ENCODE measurements at regions not wholly inside any gene's neighbourhood (a gene's known extent, or its start where the extent isn't known, plus 50 kb on each side); places are given as distances from the start of the nearest gene placed in this dataset.
"Not testable (repeated sequence)": the region's sequence is repeated elsewhere in the genome, so short reads cannot be mapped to it uniquely, and the experiment has no call there.

- DNase-seq (ENCODE audit: low spot score), result no peak
These were observed 1293.7 kb upstream of the SLC39A10 start for GRCh38 chr2:194363295-194363694.

- DNase-seq (ENCODE audit: low spot score), result no peak
These were observed 1304.5 kb upstream of the SLC39A10 start for GRCh38 chr2:194352505-194352904.

- DNase-seq (ENCODE audit: low spot score), result no peak
These were observed 1310.8 kb upstream of the SLC39A10 start for GRCh38 chr2:194346193-194346592.

GRCh38 chr2:194345347-194345746, 1311.7 kb upstream of the SLC39A10 start:
- DNase-seq (ENCODE audit: low spot score), result no peak

GRCh38 chr2:194343167-194343566, 1313.9 kb upstream of the SLC39A10 start:
- no peak for DNase-seq (ENCODE audit: low spot score)

GRCh38 chr2:194332799-194333490, 1324.1 kb upstream of the SLC39A10 start:
- DNase-seq (ENCODE audit: low spot score), result no peak

- DNase-seq (ENCODE audit: low spot score), result no peak
These were observed 1328.6 kb upstream of the SLC39A10 start for GRCh38 chr2:194328456-194328855.

- DNase-seq (ENCODE audit: low spot score), result no peak
These were observed 1329.7 kb upstream of the SLC39A10 start for GRCh38 chr2:194327196-194327888.

- DNase-seq (ENCODE audit: low spot score), result no peak
These were observed 1333.3 kb upstream of the SLC39A10 start for GRCh38 chr2:194323740-194324139.

- DNase-seq (ENCODE audit: low spot score), result no peak
These were observed 1336.5 kb upstream of the SLC39A10 start for GRCh38 chr2:194320520-194320919.

GRCh38 chr2:194319222-194319992, 1337.6 kb upstream of the SLC39A10 start:
- no peak for DNase-seq (ENCODE audit: low spot score)

- DNase-seq (ENCODE audit: low spot score), result no peak
These were observed 1343.0 kb upstream of the SLC39A10 start for GRCh38 chr2:194314042-194314441.

GRCh38 chr2:194304191-194304590, 1352.8 kb upstream of the SLC39A10 start:
- DNase-seq (ENCODE audit: low spot score), result no peak

- DNase-seq (ENCODE audit: low spot score), result no peak
These were observed 1355.1 kb upstream of the SLC39A10 start for GRCh38 chr2:194301946-194302345.

GRCh38 chr2:194294156-194294555, 1362.9 kb upstream of the SLC39A10 start:
- DNase-seq (ENCODE audit: low spot score), result no peak

GRCh38 chr2:194291104-194291503, 1365.9 kb upstream of the SLC39A10 start:
- DNase-seq (ENCODE audit: low spot score), result no peak

GRCh38 chr2:194289712-194290346, 1367.2 kb upstream of the SLC39A10 start:
- no peak for DNase-seq (ENCODE audit: low spot score)

- DNase-seq (ENCODE audit: low spot score), result not testable (repeated sequence)
These were observed 1380.4 kb upstream of the SLC39A10 start for GRCh38 chr2:194276667-194277066.

GRCh38 chr2:194271293-194271961, 1385.6 kb upstream of the SLC39A10 start:
- no peak for DNase-seq (ENCODE audit: low spot score)

- DNase-seq (ENCODE audit: low spot score), result no peak
These were observed 1386.4 kb upstream of the SLC39A10 start for GRCh38 chr2:194270648-194271047.

- no peak for DNase-seq (ENCODE audit: low spot score)
These were observed 1392.4 kb upstream of the SLC39A10 start for GRCh38 chr2:194264586-194264985.

GRCh38 chr2:194260185-194260584, 1396.8 kb upstream of the SLC39A10 start:
- no peak for DNase-seq (ENCODE audit: low spot score)
